ENCODE measurements at regions not wholly inside any gene's neighbourhood (a gene's known extent, or its start where the extent isn't known, plus 50 kb on each side); places are given as distances from the start of the nearest gene placed in this dataset.

GRCh38 chr5:38070304-38070950 is 187.9 kb upstream of the EGFLAM start:
- Histone ChIP-seq H2AFZ (ENCODE audit: low read depth, low read length) (no peak overlapping the region), H3K9me3 (ENCODE audit: low read length) (no peaks in the 10 kb centered on the region), H3K36me3 (ENCODE audit: insufficient read depth, low read length) (no peaks in the 10 kb centered on the region), H3K4me3 (ENCODE audit: low read length) (no peak overlapping the region), H3K4me1 (ENCODE audit: insufficient read depth, low read length) (no peaks in the 10 kb centered on the region), H3K27me3 (ENCODE audit: insufficient read depth, low read length) (no peaks in the 10 kb centered on the region)

- no peaks in the 10 kb centered on the region for H3K9me3 ChIP-seq (ENCODE audit: low read length)
- no peaks in the 10 kb centered on the region for H3K4me1 ChIP-seq (ENCODE audit: insufficient read depth, low read length)
- no peak overlapping the region for H3K4me3 ChIP-seq (ENCODE audit: low read length)
- H3K36me3 ChIP-seq (ENCODE audit: insufficient read depth, low read length): no peaks in the 10 kb centered on the region
- H3K27me3 ChIP-seq (ENCODE audit: insufficient read depth, low read length): no peaks in the 10 kb centered on the region
- H2AFZ ChIP-seq (ENCODE audit: low read depth, low read length): no peak overlapping the region
Observed at GRCh38 chr5:38069360-38069759, 189.0 kb upstream of the EGFLAM start.

- no peak overlapping the region for H2AFZ ChIP-seq (ENCODE audit: low read depth, low read length)
- no peaks in the 10 kb centered on the region for H3K27me3 ChIP-seq (ENCODE audit: insufficient read depth, low read length)
- no peaks in the 10 kb centered on the region for H3K4me1 ChIP-seq (ENCODE audit: insufficient read depth, low read length)
- no peaks in the 10 kb centered on the region for H3K9me3 ChIP-seq (ENCODE audit: low read length)
- no peak overlapping the region for H3K4me3 ChIP-seq (ENCODE audit: low read length)
- H3K36me3 ChIP-seq (ENCODE audit: insufficient read depth, low read length): no peaks in the 10 kb centered on the region
Observed at GRCh38 chr5:38060354-38060753, 198.0 kb upstream of the EGFLAM start.

DNA sequence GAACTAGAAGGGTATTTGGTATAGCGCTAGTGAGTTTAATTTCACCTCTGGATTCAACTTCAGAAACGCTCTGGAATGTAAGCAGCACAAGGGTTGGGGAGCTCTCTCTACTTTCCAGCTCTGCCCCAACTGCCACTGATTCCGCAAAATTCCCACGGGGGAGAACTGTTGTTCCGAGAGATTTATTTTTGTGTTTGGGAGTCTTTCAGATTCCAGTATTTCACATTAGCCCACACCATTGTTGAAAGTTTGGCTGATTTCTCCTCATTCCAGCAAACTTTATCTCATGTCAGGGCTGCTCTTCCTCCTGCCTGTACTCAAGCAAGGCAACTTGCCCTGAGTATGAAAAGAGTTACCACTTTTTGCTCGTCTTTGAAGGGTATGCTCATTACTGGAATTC is 198.5 kb upstream of the EGFLAM start:
- no peaks in the 10 kb centered on the region for H3K9me3 ChIP-seq (ENCODE audit: low read length)
- H3K27me3 ChIP-seq (ENCODE audit: insufficient read depth, low read length): no peaks in the 10 kb centered on the region
- H3K36me3 ChIP-seq (ENCODE audit: insufficient read depth, low read length): no peaks in the 10 kb centered on the region
- H3K4me1 ChIP-seq (ENCODE audit: insufficient read depth, low read length): no peaks in the 10 kb centered on the region
- no peak overlapping the region for H3K4me3 ChIP-seq (ENCODE audit: low read length)
- H2AFZ ChIP-seq (ENCODE audit: low read depth, low read length): no peak overlapping the region

- no peak overlapping the region for H3K4me3 ChIP-seq (ENCODE audit: low read length)
- no peaks in the 10 kb centered on the region for H3K4me1 ChIP-seq (ENCODE audit: insufficient read depth, low read length)
- no peaks in the 10 kb centered on the region for H3K36me3 ChIP-seq (ENCODE audit: insufficient read depth, low read length)
- H2AFZ ChIP-seq (ENCODE audit: low read depth, low read length): no peak overlapping the region
- no peaks in the 10 kb centered on the region for H3K27me3 ChIP-seq (ENCODE audit: insufficient read depth, low read length)
- H3K9me3 ChIP-seq (ENCODE audit: low read length): no peaks in the 10 kb centered on the region
Observed at GRCh38 chr5:38051711-38052511, 206.4 kb upstream of the EGFLAM start.

DNA sequence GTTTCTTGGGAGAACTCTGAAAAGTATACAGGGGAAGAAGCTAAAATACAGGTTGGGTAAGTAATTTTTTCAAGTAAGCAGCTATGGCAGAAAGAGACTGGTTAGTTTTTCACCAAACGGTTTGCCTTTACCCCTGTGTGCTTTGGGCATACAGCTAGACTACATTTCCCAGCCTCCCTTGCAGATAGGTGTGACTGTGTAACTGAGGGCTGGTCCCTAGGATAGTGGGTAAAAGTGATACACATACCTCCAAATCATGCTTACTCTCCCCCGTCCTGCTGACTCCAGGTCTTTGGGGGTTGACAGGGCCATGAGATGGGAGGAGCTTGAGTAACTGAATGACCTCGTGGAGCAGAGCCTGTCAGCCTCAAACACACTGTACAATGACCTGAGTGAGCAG is 208.6 kb upstream of the GDNF start:
- H3K27me3 ChIP-seq (ENCODE audit: insufficient read depth, low read length): no peaks in the 10 kb centered on the region
- H2AFZ ChIP-seq (ENCODE audit: low read depth, low read length): no peak overlapping the region
- H3K9me3 ChIP-seq (ENCODE audit: low read length): no peaks in the 10 kb centered on the region
- H3K36me3 ChIP-seq (ENCODE audit: insufficient read depth, low read length): no peaks in the 10 kb centered on the region
- H3K4me3 ChIP-seq (ENCODE audit: low read length): no peak overlapping the region
- H3K4me1 ChIP-seq (ENCODE audit: insufficient read depth, low read length): no peaks in the 10 kb centered on the region

- Histone ChIP-seq H3K27me3 (ENCODE audit: insufficient read depth, low read length) (no peaks in the 10 kb centered on the region), H3K4me3 (ENCODE audit: low read length) (no peak overlapping the region), H3K4me1 (ENCODE audit: insufficient read depth, low read length) (no peaks in the 10 kb centered on the region)
Observed at GRCh38 chr5:38046103-38046502, 206.3 kb upstream of the GDNF start.

GRCh38 chr5:38045446-38045845 is 205.6 kb upstream of the GDNF start:
- no peaks in the 10 kb centered on the region for H3K36me3 ChIP-seq (ENCODE audit: insufficient read depth, low read length)
- no peak overlapping the region for H3K4me3 ChIP-seq (ENCODE audit: low read length)
- H3K27me3 ChIP-seq (ENCODE audit: insufficient read depth, low read length): no peaks in the 10 kb centered on the region
- H2AFZ ChIP-seq (ENCODE audit: low read depth, low read length): no peak overlapping the region
- no peaks in the 10 kb centered on the region for H3K4me1 ChIP-seq (ENCODE audit: insufficient read depth, low read length)
- H3K9me3 ChIP-seq (ENCODE audit: low read length): no peaks in the 10 kb centered on the region

More at GRCh38 chr5:38046103-38046502, 206.3 kb upstream of the GDNF start:
- Histone ChIP-seq H3K9me3 (ENCODE audit: low read length) (no peaks in the 10 kb centered on the region), H2AFZ (ENCODE audit: low read depth, low read length) (no peak overlapping the region), H3K36me3 (ENCODE audit: insufficient read depth, low read length) (no peaks in the 10 kb centered on the region)

- no peaks in the 10 kb centered on the region for H3K36me3 ChIP-seq (ENCODE audit: insufficient read depth, low read length)
- no peaks in the 10 kb centered on the region for H3K9me3 ChIP-seq (ENCODE audit: low read length)
- H3K4me1 ChIP-seq (ENCODE audit: insufficient read depth, low read length): no peaks in the 10 kb centered on the region
- no peak overlapping the region for H2AFZ ChIP-seq (ENCODE audit: low read depth, low read length)
- no peaks in the 10 kb centered on the region for H3K27me3 ChIP-seq (ENCODE audit: insufficient read depth, low read length)
- no peak overlapping the region for H3K4me3 ChIP-seq (ENCODE audit: low read length)
Observed at GRCh38 chr5:38039826-38040225, 200.0 kb upstream of the GDNF start.

- no peak overlapping the region for H2AFZ ChIP-seq (ENCODE audit: low read depth, low read length)
- no peaks in the 10 kb centered on the region for H3K4me1 ChIP-seq (ENCODE audit: insufficient read depth, low read length)
Observed at GRCh38 chr5:38039091-38039490, 199.2 kb upstream of the GDNF start.

GRCh38 chr5:38036765-38037164 is 196.9 kb upstream of the GDNF start:
- no peaks in the 10 kb centered on the region for H3K9me3 ChIP-seq (ENCODE audit: low read length)
- H2AFZ ChIP-seq (ENCODE audit: low read depth, low read length): no peak overlapping the region
- H3K4me3 ChIP-seq (ENCODE audit: low read length): no peak overlapping the region
- no peaks in the 10 kb centered on the region for H3K4me1 ChIP-seq (ENCODE audit: insufficient read depth, low read length)
- H3K27me3 ChIP-seq (ENCODE audit: insufficient read depth, low read length): no peaks in the 10 kb centered on the region
- no peaks in the 10 kb centered on the region for H3K36me3 ChIP-seq (ENCODE audit: insufficient read depth, low read length)

More at GRCh38 chr5:38039091-38039490, 199.2 kb upstream of the GDNF start:
- H3K27me3 ChIP-seq (ENCODE audit: insufficient read depth, low read length): no peaks in the 10 kb centered on the region
- no peaks in the 10 kb centered on the region for H3K9me3 ChIP-seq (ENCODE audit: low read length)
- H3K4me3 ChIP-seq (ENCODE audit: low read length): no peak overlapping the region
- no peaks in the 10 kb centered on the region for H3K36me3 ChIP-seq (ENCODE audit: insufficient read depth, low read length)

GRCh38 chr5:38032149-38032548 is 192.3 kb upstream of the GDNF start:
- H3K9me3 ChIP-seq (ENCODE audit: low read length): no peaks in the 10 kb centered on the region
- no peak overlapping the region for H2AFZ ChIP-seq (ENCODE audit: low read depth, low read length)
- no peaks in the 10 kb centered on the region for H3K36me3 ChIP-seq (ENCODE audit: insufficient read depth, low read length)
- H3K27me3 ChIP-seq (ENCODE audit: insufficient read depth, low read length): no peaks in the 10 kb centered on the region
- H3K4me3 ChIP-seq (ENCODE audit: low read length): no peak overlapping the region
- no peaks in the 10 kb centered on the region for H3K4me1 ChIP-seq (ENCODE audit: insufficient read depth, low read length)

- H3K4me3 ChIP-seq (ENCODE audit: low read length): no peak overlapping the region
Observed at GRCh38 chr5:38031304-38031703, 191.5 kb upstream of the GDNF start.

More at GRCh38 chr5:38031304-38031703, 191.5 kb upstream of the GDNF start:
- Histone ChIP-seq H2AFZ (ENCODE audit: low read depth, low read length) (no peak overlapping the region), H3K36me3 (ENCODE audit: insufficient read depth, low read length) (no peaks in the 10 kb centered on the region), H3K4me1 (ENCODE audit: insufficient read depth, low read length) (no peaks in the 10 kb centered on the region), H3K27me3 (ENCODE audit: insufficient read depth, low read length) (no peaks in the 10 kb centered on the region), H3K9me3 (ENCODE audit: low read length) (no peaks in the 10 kb centered on the region)

Measured in neuron (in vitro differentiated cells).